GM12878 (cell line): ENCODE measurements at regions not wholly inside any gene's neighbourhood (a gene's known extent, or its start where the extent isn't known, plus 50 kb on each side); places are given as distances from the start of the nearest gene placed in this dataset.

Experiments
- CHD1 ChIP-seq: IDR thresholded peaks from 2 replicates; pipeline ENCODE4 v1.6.1; 2012; ENCODE audit warnings: low read depth, low read length, improper control_type of control experiment
- FOXK2 ChIP-seq: fragments of 450-650 bp; IDR thresholded peaks from 2 replicates; pipeline ENCODE4 v1.6.1; 2017; ENCODE audit warnings: mild to moderate bottlenecking, moderate library complexity
- TF ChIP-seq, protein P1 (sequence below): IDR thresholded peaks from 2 replicates; pipeline ENCODE4 v1.6.1; 2011; ENCODE audit warnings: mild to moderate bottlenecking, low read depth, low read length, moderate library complexity; ENCODE audit not compliant: insufficient replicate concordance
- TF ChIP-seq, protein P2 (sequence below), 3 experiments: IDR thresholded peaks in 2 of 3; conservative IDR thresholded peaks in 1 of 3; 2 replicates each; pipeline ENCODE4 v1.5.1; 2011; ENCODE audit warnings: low read depth in 3 of 3, low read length in 3 of 3, mild to moderate bottlenecking in 3 of 3, control low read depth in 2 of 3, moderate library complexity in 2 of 3, inconsistent platforms in 1 of 3, mixed read lengths in 1 of 3; ENCODE audit not compliant: control insufficient read depth in 2 of 3, insufficient read depth in 1 of 3; ENCODE audit errors: extremely low read depth in 1 of 3

DNA sequence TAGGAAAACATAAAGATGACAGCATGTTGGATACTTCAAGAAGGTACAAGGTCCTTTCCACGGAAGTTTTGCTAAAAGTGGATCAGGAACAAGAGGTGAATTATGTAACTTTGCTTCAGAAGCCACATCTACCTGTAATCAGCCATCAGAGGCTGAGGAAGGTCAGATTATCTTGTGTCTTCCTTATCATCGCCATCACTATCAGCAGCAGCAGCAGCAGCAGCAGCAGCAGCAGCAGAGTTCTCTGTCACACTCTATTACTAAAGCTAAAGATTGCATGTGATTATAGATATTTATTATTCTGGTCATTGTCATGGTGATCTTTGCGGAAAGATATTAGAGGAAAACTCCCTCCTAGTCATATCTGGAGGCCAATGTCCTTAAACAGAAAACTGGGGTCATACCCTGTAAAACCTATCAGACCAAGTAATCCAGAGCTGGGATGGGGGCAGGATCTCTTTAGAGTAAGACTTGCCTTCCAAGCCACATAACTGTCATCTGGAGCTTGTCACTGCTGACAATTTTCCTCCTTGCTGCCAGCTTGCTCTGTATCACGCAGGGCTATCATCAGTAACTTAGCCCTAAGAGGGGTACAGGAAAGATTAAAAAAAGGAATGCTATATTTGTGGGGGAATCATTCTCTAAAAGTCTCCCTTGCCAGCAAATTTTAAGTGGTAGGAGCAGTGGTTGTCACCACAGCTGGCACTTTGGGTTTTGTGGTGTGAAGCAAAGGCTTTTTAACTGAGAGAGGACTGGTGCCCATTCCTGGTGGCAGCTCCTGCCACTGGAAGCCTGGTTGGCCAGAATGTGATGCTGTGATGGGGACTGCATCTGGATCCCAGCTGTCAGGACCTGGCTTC is 130.9 kb upstream of the RASGRP1 start:
- TF ChIP-seq, protein P1, sequence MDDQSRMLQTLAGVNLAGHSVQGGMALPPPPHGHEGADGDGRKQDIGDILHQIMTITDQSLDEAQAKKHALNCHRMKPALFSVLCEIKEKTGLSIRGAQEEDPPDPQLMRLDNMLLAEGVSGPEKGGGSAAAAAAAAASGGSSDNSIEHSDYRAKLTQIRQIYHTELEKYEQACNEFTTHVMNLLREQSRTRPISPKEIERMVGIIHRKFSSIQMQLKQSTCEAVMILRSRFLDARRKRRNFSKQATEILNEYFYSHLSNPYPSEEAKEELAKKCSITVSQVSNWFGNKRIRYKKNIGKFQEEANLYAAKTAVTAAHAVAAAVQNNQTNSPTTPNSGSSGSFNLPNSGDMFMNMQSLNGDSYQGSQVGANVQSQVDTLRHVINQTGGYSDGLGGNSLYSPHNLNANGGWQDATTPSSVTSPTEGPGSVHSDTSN, result no peak
- TF ChIP-seq CHD1 (no peak), FOXK2 (no peak)
- TF ChIP-seq, protein P2, sequence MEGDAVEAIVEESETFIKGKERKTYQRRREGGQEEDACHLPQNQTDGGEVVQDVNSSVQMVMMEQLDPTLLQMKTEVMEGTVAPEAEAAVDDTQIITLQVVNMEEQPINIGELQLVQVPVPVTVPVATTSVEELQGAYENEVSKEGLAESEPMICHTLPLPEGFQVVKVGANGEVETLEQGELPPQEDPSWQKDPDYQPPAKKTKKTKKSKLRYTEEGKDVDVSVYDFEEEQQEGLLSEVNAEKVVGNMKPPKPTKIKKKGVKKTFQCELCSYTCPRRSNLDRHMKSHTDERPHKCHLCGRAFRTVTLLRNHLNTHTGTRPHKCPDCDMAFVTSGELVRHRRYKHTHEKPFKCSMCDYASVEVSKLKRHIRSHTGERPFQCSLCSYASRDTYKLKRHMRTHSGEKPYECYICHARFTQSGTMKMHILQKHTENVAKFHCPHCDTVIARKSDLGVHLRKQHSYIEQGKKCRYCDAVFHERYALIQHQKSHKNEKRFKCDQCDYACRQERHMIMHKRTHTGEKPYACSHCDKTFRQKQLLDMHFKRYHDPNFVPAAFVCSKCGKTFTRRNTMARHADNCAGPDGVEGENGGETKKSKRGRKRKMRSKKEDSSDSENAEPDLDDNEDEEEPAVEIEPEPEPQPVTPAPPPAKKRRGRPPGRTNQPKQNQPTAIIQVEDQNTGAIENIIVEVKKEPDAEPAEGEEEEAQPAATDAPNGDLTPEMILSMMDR (IDR thresholded peaks at IDR 0.05 in 2 of 3, conservative IDR thresholded peaks at IDR 0.05 in 1 of 3; ENCODE audit: control insufficient read depth in 2 of 3, extremely low read depth in 1 of 3, insufficient read depth in 1 of 3, low read depth in 3 of 3, low read length in 3 of 3), result no peak
